K562 (cell line): ENCODE measurements at regions not wholly inside any gene's neighbourhood (a gene's known extent, or its start where the extent isn't known, plus 50 kb on each side); places are given as distances from the start of the nearest gene placed in this dataset.

Experiments
- CBX2 ChIP-seq: fragments of 200-600 bp; sonication (generic); IDR thresholded peaks from one replicate; pipeline ENCODE4 v1.6.1; 2012; ENCODE audit warnings: mild to moderate bottlenecking, low read length, inconsistent platforms; ENCODE audit not compliant: insufficient read depth, poor library complexity, severe bottlenecking
- ELF4 ChIP-seq: fragments of 450-650 bp; formaldehyde crosslinking; IDR thresholded peaks from 2 replicates; pipeline ENCODE4 v1.4.0; 2022; ENCODE audit warnings: missing genetic modification characterization
- EP300 ChIP-seq: IDR thresholded peaks from 2 replicates; pipeline ENCODE4 v1.6.1; 2012; ENCODE audit warnings: low read length, improper control_type of control experiment
- MAX ChIP-seq: sonication (generic); formaldehyde crosslinking; IDR thresholded peaks from 2 replicates; pipeline ENCODE4 v1.9.0; 2022; ENCODE audit warnings: mild to moderate bottlenecking, missing genetic modification reagents
- MEIS2 ChIP-seq: fragments of 450-650 bp; IDR thresholded peaks from 2 replicates; pipeline ENCODE4 v1.6.1; 2014; ENCODE audit warnings: mild to moderate bottlenecking; ENCODE audit not compliant: partially characterized antibody
- PHF20 ChIP-seq: fragments of 450-650 bp; IDR thresholded peaks from 2 replicates; pipeline ENCODE4 v1.6.1; 2018; ENCODE audit not compliant: partially characterized antibody
- POLR2A ChIP-seq: fragments of 450-650 bp; conservative IDR thresholded peaks from 2 replicates; pipeline ENCODE4 v1.6.1; 2016
- RAD21 ChIP-seq, 2 experiments: fragments of 250-450 bp in 1 of 2; fragments of 450-650 bp in 1 of 2; sonication (Bioruptor Pico) in 1 of 2; formaldehyde crosslinking in 1 of 2; IDR thresholded peaks in 1 of 2; conservative IDR thresholded peaks in 1 of 2; 2 replicates each; pipeline versions ENCODE4 v1.4.0 to v1.8.0; 2020 to 2022; ENCODE audit warnings: mild to moderate bottlenecking in 2 of 2, moderate library complexity in 1 of 2
- SRF ChIP-seq, 2 experiments: fragments of 250-450, 450-650 bp in 1 of 2; sonication (Bioruptor Pico) in 1 of 2; sonication (generic) in 1 of 2; formaldehyde crosslinking; IDR thresholded peaks; 2 replicates each; pipeline versions ENCODE4 v1.5.0 to v1.5.1; 2020 to 2022; ENCODE audit warnings: mild to moderate bottlenecking in 1 of 2, missing genetic modification reagents in 1 of 2
- ZBTB33 ChIP-seq: sonication (generic); formaldehyde crosslinking; IDR thresholded peaks from 2 replicates; pipeline ENCODE4 v1.8.1; 2023; ENCODE audit warnings: mild to moderate bottlenecking, missing genetic modification reagents
- ZNF717 ChIP-seq: fragments of 250-450 bp; sonication (Bioruptor Pico); IDR thresholded peaks from 2 replicates; pipeline ENCODE4 v1.5.0; 2021
- ZZZ3 ChIP-seq: fragments of 450-650 bp; IDR thresholded peaks from 2 replicates; pipeline ENCODE4 v1.6.1; 2016; ENCODE audit warnings: antibody characterized with exemption, mild to moderate bottlenecking, moderate library complexity
- TF ChIP-seq, protein P1 (sequence below): fragments of 450-650 bp; IDR thresholded peaks from 2 replicates; pipeline ENCODE4 v1.6.1; 2016; ENCODE audit warnings: low read depth, mild to moderate bottlenecking, moderate library complexity

- TF ChIP-seq PHF20 (no peak), ZZZ3 (no peak), ZBTB33 (no peak), MAX (CRISPR knock-in tag) (no peak), ZNF717 (CRISPR knock-in tag) (no peak), SRF (CRISPR knock-in tag; IDR thresholded peaks at IDR 0.05) (no peak), RAD21 (CRISPR knock-in tag; conservative IDR thresholded peaks at IDR 0.05 in 1 of 2, IDR thresholded peaks at IDR 0.05 in 1 of 2) (no peak), MEIS2 (no peak), EP300 (no peak), POLR2A (no peak), CBX2 (no peak), ELF4 (no peak)
- TF ChIP-seq, protein P1, sequence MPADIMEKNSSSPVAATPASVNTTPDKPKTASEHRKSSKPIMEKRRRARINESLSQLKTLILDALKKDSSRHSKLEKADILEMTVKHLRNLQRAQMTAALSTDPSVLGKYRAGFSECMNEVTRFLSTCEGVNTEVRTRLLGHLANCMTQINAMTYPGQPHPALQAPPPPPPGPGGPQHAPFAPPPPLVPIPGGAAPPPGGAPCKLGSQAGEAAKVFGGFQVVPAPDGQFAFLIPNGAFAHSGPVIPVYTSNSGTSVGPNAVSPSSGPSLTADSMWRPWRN = no peak
These were observed 337.7 kb downstream of the TMEM121 start for GRCh38 chr14:105864116-105864515.
